ENCODE measurements at regions not wholly inside any gene's neighbourhood (a gene's known extent, or its start where the extent isn't known, plus 50 kb on each side); places are given as distances from the start of the nearest gene placed in this dataset.

DNA sequence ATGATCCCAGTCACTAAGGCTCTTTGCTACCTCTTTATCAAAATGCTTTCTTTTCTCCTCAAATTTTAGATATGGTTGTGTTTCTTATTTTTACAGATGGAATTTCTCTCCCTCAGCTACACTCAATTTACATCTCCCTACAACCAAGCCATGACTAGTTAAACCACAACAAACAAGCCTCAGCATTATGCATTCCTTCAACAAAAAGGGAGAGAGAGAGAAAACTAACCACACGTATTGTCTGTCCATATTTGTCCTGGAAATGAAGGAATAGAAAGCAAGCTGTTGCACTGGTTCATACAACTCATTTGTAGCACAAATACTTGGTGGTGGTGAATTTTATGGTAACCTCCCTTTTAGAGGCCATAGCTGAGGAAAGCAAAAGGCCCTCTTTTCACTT, 286.4 kb downstream of the AHR start:
- Histone ChIP-seq H3K9me3 (no peaks in the 10 kb centered on the region), H3K4me3 (no peak overlapping the region), H3K27ac (no peak overlapping the region), H3K36me3 (no peaks in the 10 kb centered on the region), H3K4me1 (no peaks in the 10 kb centered on the region), H3K27me3 (no peaks in the 10 kb centered on the region)
- DNase-seq (ENCODE audit: low spot score in 2 of 2) = no peak
- TF ChIP-seq POLR2AphosphoS5 (IDR thresholded peaks at IDR 0.05) = no peak
- intact Hi-C loops (cut with DNase I; ENCODE audit: low total_unique reads) = no loop called here

DNA sequence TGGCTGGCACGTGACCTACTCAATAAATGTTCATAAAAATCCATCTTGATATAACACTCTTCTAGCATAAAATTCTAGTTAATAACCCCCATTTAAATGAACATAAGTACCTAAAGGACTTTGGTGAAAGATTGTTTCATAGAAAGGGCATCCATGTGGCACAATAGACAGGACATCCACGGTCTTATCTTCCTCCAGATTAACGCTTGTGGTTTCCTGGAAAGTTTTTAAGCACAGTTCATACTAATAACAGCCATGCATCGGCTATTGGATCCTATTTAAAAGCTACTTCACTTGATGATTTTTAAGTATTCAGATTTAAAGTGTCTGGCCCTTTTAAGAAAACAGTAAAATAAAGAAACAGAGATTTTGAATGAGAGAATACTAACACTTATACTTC, 288.3 kb downstream of the AHR start:
- no peak for DNase-seq (ENCODE audit: low spot score in 2 of 2)
- intact Hi-C loops (cut with DNase I; ENCODE audit: low total_unique reads) = no loop called here
- H3K27me3 ChIP-seq = no peaks in the 10 kb centered on the region
- no peak for TF ChIP-seq POLR2AphosphoS5 (IDR thresholded peaks at IDR 0.05)
- no peak for TF ChIP-seq POLR2A (IDR thresholded peaks at IDR 0.05)
- TF ChIP-seq CTCF (IDR thresholded peaks at IDR 0.05) = no peak
- no peak overlapping the region for H3K4me3 ChIP-seq
- H3K27ac ChIP-seq = no peak overlapping the region
- no peaks in the 10 kb centered on the region for H3K9me3 ChIP-seq
- no peaks in the 10 kb centered on the region for H3K36me3 ChIP-seq
- H3K4me1 ChIP-seq = no peaks in the 10 kb centered on the region

- Histone ChIP-seq H3K27me3 (no peaks in the 10 kb centered on the region), H3K27ac (no peak overlapping the region), H3K36me3 (no peaks in the 10 kb centered on the region)
Measured at GRCh38 chr7:17588730-17589129, 290.3 kb downstream of the AHR start.

DNA sequence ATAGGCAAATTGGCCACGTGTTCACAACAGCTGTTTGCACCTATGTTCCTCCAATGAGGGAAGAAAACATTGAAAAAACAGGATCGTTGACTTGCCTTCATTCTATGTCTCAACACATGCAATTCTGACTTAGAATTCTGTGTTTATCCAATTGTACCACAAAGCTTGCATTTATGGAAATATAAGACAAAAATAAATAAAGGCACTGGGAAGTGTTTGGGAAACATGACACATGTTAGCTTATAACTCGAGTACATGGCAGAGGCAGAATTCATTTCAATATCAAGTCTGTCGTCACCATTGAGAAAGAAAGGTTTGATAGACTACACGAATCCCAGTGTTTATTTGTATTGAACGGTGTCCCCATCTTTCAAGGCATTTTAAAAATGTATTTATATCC, 291.2 kb downstream of the AHR start:
- no peak for DNase-seq (ENCODE audit: low spot score in 2 of 2)
- Histone ChIP-seq H3K9me3 (no peaks in the 10 kb centered on the region), H3K36me3 (no peaks in the 10 kb centered on the region), H3K27ac (no peak overlapping the region), H3K4me1 (no peaks in the 10 kb centered on the region), H3K4me3 (no peak overlapping the region), H3K27me3 (no peaks in the 10 kb centered on the region)
- intact Hi-C loops (cut with DNase I; ENCODE audit: low total_unique reads) = no loop called here
- TF ChIP-seq CTCF (IDR thresholded peaks at IDR 0.05) (no peak), POLR2A (IDR thresholded peaks at IDR 0.05) (no peak), POLR2AphosphoS5 (IDR thresholded peaks at IDR 0.05) (no peak)

More at GRCh38 chr7:17588730-17589129, 290.3 kb downstream of the AHR start:
- intact Hi-C loops (cut with DNase I; ENCODE audit: low total_unique reads) = no loop called here
- Histone ChIP-seq H3K9me3 (no peaks in the 10 kb centered on the region), H3K4me1 (no peaks in the 10 kb centered on the region), H3K4me3 (no peak overlapping the region)
- no peak for DNase-seq (ENCODE audit: low spot score in 2 of 2)
- TF ChIP-seq POLR2AphosphoS5 (IDR thresholded peaks at IDR 0.05) (no peak), POLR2A (IDR thresholded peaks at IDR 0.05) (no peak), CTCF (IDR thresholded peaks at IDR 0.05) (no peak)

- H3K4me1 ChIP-seq = no peaks in the 10 kb centered on the region
- intact Hi-C loops (cut with DNase I; ENCODE audit: low total_unique reads) = no loop called here
- H3K27ac ChIP-seq = no peak overlapping the region
- H3K4me3 ChIP-seq = no peak overlapping the region
- no peaks in the 10 kb centered on the region for H3K9me3 ChIP-seq
- no peaks in the 10 kb centered on the region for H3K27me3 ChIP-seq
- no peak for DNase-seq (ENCODE audit: low spot score in 2 of 2)
- H3K36me3 ChIP-seq = no peaks in the 10 kb centered on the region
- TF ChIP-seq POLR2AphosphoS5 (IDR thresholded peaks at IDR 0.05) = no peak
- no peak for TF ChIP-seq CTCF (IDR thresholded peaks at IDR 0.05)
- no peak for TF ChIP-seq POLR2A (IDR thresholded peaks at IDR 0.05)
Measured at GRCh38 chr7:17590221-17590620, 291.8 kb downstream of the AHR start.

- no peak overlapping the region for H3K27ac ChIP-seq
- intact Hi-C loops (cut with DNase I; ENCODE audit: low total_unique reads) = no loop called here
- no peak for DNase-seq (ENCODE audit: low spot score in 2 of 2)
Measured at GRCh38 chr7:17593819-17594419, 295.5 kb downstream of the AHR start.

More at GRCh38 chr7:17593819-17594419, 295.5 kb downstream of the AHR start:
- no peak for TF ChIP-seq POLR2AphosphoS5 (IDR thresholded peaks at IDR 0.05)
- no peak for TF ChIP-seq POLR2A (IDR thresholded peaks at IDR 0.05)
- no peak for TF ChIP-seq CTCF (IDR thresholded peaks at IDR 0.05)
- H3K9me3 ChIP-seq = no peaks in the 10 kb centered on the region
- H3K27me3 ChIP-seq = no peaks in the 10 kb centered on the region
- H3K4me1 ChIP-seq = no peaks in the 10 kb centered on the region
- no peaks in the 10 kb centered on the region for H3K36me3 ChIP-seq
- H3K4me3 ChIP-seq = no peak overlapping the region

Data from breast epithelium (tissue), 4 donors.